GM19467 (cell line): ENCODE measurements at regions not wholly inside any gene's neighbourhood (a gene's known extent, or its start where the extent isn't known, plus 50 kb on each side); places are given as distances from the start of the nearest gene placed in this dataset.
"Not testable (repeated sequence)": the region's sequence is repeated elsewhere in the genome, so short reads cannot be mapped to it uniquely, and the experiment has no call there.

ENCODE experiments used
- ATAC-seq: cut with Tn5 transposase; IDR thresholded peaks from one replicate; pipeline ENCODE4 v1.9.1; 2021; ENCODE audit warnings: mild to moderate bottlenecking, moderate library complexity; ENCODE audit not compliant: unreplicated experiment

- ATAC-seq: no peak
Measured at GRCh38 chrX:97995834-97996233, 1112.1 kb downstream of the RPA4 start.

- no peak for ATAC-seq
Measured at GRCh38 chrX:98028691-98029090, 1145.0 kb downstream of the RPA4 start.

GRCh38 chrX:98029861-98030260 lies 1146.2 kb downstream of the RPA4 start:
- no peak for ATAC-seq

- ATAC-seq: no peak
Measured at GRCh38 chrX:98057176-98057575, 1173.5 kb downstream of the RPA4 start.

GRCh38 chrX:98065151-98065550 lies 1181.4 kb downstream of the RPA4 start:
- ATAC-seq: no peak

- ATAC-seq: no peak
Measured at GRCh38 chrX:98067611-98068010, 1183.9 kb downstream of the RPA4 start.

- ATAC-seq: no peak
Measured at GRCh38 chrX:98068024-98068580, 1184.4 kb downstream of the RPA4 start.

- no peak for ATAC-seq
Measured at GRCh38 chrX:98071331-98071730, 1187.6 kb downstream of the RPA4 start.

- no peak for ATAC-seq
Measured at GRCh38 chrX:98077440-98077839, 1193.7 kb downstream of the RPA4 start.

GRCh38 chrX:98111684-98112083 lies 1228.0 kb downstream of the RPA4 start:
- ATAC-seq: no peak

- ATAC-seq: no peak
Measured at GRCh38 chrX:98114021-98114420, 1230.3 kb downstream of the RPA4 start.

GRCh38 chrX:98141466-98141865 lies 1257.8 kb downstream of the RPA4 start:
- no peak for ATAC-seq

- no peak for ATAC-seq
Measured at GRCh38 chrX:98191003-98191402, 1307.3 kb downstream of the RPA4 start.

- no peak for ATAC-seq
Measured at GRCh38 chrX:98194036-98194435, 1310.3 kb downstream of the RPA4 start.

- ATAC-seq: no peak
Measured at GRCh38 chrX:98203800-98204199, 1320.1 kb downstream of the RPA4 start.

- ATAC-seq: no peak
Measured at GRCh38 chrX:98207947-98208346, 1324.2 kb downstream of the RPA4 start.

GRCh38 chrX:98231003-98231402 lies 1347.3 kb downstream of the RPA4 start:
- ATAC-seq: no peak

- not testable (repeated sequence) for ATAC-seq
Measured at GRCh38 chrX:98240061-98240460, 1356.4 kb downstream of the RPA4 start.

- ATAC-seq: no peak
Measured at GRCh38 chrX:98263135-98263534, 1379.4 kb downstream of the RPA4 start.

GRCh38 chrX:98289726-98290125 lies 1406.0 kb downstream of the RPA4 start:
- no peak for ATAC-seq

GRCh38 chrX:98294310-98294709 lies 1410.6 kb downstream of the RPA4 start:
- ATAC-seq: no peak

- no peak for ATAC-seq
Measured at GRCh38 chrX:98296129-98296528, 1412.4 kb downstream of the RPA4 start.

- no peak for ATAC-seq
Measured at GRCh38 chrX:98299785-98300184, 1416.1 kb downstream of the RPA4 start.
